ENCODE measurements at regions not wholly inside any gene's neighbourhood (a gene's known extent, or its start where the extent isn't known, plus 50 kb on each side); places are given as distances from the start of the nearest gene placed in this dataset.

DNA sequence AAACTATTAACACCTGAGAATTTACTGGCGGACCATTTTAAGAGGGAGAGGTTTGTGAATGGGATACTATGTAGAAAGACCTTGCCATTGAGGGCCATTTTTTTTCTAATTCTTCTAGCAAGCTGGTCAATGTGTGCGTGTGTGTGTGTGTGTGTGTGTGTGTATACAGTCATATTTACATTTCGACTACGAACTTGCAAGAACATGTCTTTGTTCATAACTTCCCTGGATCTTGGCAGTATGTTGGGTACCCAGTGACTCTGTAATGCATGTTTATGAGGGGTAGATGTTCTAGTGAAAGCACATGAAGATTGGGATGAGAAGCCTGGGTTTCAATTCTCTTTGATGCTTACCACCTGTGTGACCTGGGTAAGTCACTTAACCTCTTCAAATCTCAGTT, 133.6 kb downstream of the UBE2E3 start:
- Histone ChIP-seq H3K4me3 (ENCODE audit: low read depth, low read length) (no peak overlapping the region), H3K27me3 (ENCODE audit: insufficient read depth, low read length) (no peaks in the 10 kb centered on the region), H2AFZ (ENCODE audit: low read length, unreplicated experiment) (no peak overlapping the region), H3K27ac (ENCODE audit: low read depth, low read length) (no peak overlapping the region), H3K4me1 (ENCODE audit: control insufficient read depth, insufficient read depth, low read length, unreplicated experiment) (no peaks in the 10 kb centered on the region), H3K79me2 (ENCODE audit: control insufficient read depth, insufficient read depth, low read length, unreplicated experiment) (no peaks in the 10 kb centered on the region), H3K36me3 (ENCODE audit: insufficient read depth, low read length) (no peaks in the 10 kb centered on the region)

DNA sequence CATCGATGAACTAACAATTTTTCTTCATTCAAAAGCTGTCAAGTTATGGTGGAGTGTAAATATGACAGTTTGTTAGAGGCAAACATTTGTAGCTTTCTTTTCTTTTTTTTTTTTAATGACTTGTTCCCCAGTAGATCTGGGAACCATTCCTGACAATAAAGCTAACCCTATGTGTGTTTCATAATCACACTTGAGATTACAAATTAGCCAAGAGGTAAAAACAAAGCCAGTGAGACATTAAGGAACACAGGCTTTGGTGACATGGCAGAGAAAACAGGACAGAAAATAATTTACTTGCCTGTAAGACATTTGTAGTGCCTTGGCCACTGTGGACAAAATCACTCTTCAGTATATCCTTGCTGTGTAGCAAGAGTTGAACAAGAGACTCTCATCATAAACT, 135.9 kb downstream of the UBE2E3 start:
- Histone ChIP-seq H3K27ac (ENCODE audit: low read depth, low read length) (no peak overlapping the region), H3K27me3 (ENCODE audit: insufficient read depth, low read length) (no peaks in the 10 kb centered on the region), H3K36me3 (ENCODE audit: insufficient read depth, low read length) (no peaks in the 10 kb centered on the region), H3K4me3 (ENCODE audit: low read depth, low read length) (no peak overlapping the region), H3K79me2 (ENCODE audit: control insufficient read depth, insufficient read depth, low read length, unreplicated experiment) (no peaks in the 10 kb centered on the region), H3K4me1 (ENCODE audit: control insufficient read depth, insufficient read depth, low read length, unreplicated experiment) (no peaks in the 10 kb centered on the region), H2AFZ (ENCODE audit: low read length, unreplicated experiment) (no peak overlapping the region)

DNA sequence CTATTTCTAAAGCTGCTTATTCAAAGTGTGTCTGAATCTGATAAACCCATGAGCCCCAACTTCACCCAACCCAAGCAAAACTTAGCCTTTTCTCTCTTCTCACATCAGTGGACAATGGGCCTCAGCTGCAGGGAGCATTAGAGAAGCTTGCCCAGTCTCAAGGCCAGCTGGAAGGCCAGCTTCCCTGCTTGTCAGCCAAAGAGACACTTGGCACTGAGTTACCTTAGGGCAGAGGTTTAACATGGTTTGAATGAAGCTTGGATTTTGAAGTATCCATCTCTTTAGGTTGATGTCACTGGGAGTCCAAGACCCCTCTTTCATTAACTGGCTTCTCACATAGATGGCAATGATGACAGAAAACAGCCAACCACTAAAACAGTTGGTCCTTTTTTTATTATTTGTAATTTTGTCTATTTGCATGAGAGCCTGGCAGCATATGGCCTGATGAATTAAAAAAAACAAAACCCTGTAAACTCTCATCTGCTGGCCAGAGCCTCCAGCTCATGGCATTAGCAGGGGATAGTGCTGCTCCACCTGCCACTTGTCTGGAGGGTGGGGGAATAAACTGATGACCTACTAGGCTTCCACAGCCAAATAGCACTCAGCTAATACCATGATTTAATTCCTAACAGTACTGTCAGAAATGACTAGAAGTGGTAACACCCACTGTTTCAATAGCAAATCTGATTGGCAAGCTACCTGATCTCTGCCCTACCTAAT, 137.0 kb downstream of the UBE2E3 start:
- H2AFZ ChIP-seq (ENCODE audit: low read length, unreplicated experiment): no peak overlapping the region
- no peaks in the 10 kb centered on the region for H3K36me3 ChIP-seq (ENCODE audit: insufficient read depth, low read length)
- H3K79me2 ChIP-seq (ENCODE audit: control insufficient read depth, insufficient read depth, low read length, unreplicated experiment): no peaks in the 10 kb centered on the region
- H3K4me1 ChIP-seq (ENCODE audit: control insufficient read depth, insufficient read depth, low read length, unreplicated experiment): no peaks in the 10 kb centered on the region
- H3K4me3 ChIP-seq (ENCODE audit: low read depth, low read length): no peak overlapping the region
- no peaks in the 10 kb centered on the region for H3K27me3 ChIP-seq (ENCODE audit: insufficient read depth, low read length)
- no peak overlapping the region for H3K27ac ChIP-seq (ENCODE audit: low read depth, low read length)

DNA sequence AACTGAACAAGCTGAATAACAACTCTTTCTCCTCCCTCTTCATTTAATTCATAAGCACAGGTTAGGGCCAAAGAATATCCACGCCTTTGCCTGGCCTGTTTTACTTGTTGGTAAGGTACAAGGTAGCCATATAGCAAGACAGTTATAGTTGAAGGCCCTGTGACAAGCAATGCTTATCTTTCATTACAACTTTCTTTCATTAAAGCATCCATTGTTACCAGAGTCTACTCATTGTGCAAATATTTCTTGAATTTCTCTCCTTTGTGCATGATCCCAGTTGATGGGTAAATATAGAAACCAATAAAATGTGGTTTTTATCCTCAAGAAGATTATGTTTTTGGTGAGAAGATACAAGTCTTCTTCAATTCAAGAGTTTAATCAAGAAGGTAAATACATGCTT, 140.2 kb downstream of the UBE2E3 start:
- H3K27me3 ChIP-seq (ENCODE audit: insufficient read depth, low read length): no peaks in the 10 kb centered on the region
- H3K27ac ChIP-seq (ENCODE audit: low read depth, low read length): no peak overlapping the region
- no peaks in the 10 kb centered on the region for H3K79me2 ChIP-seq (ENCODE audit: control insufficient read depth, insufficient read depth, low read length, unreplicated experiment)
- peaks cover 21% of the 10 kb centered on the region for H3K4me1 ChIP-seq (ENCODE audit: control insufficient read depth, insufficient read depth, low read length, unreplicated experiment)
- H3K4me3 ChIP-seq (ENCODE audit: low read depth, low read length): no peak overlapping the region
- peak overlapping the region; percentile 37 for H2AFZ ChIP-seq (ENCODE audit: low read length, unreplicated experiment)
- H3K36me3 ChIP-seq (ENCODE audit: insufficient read depth, low read length): no peaks in the 10 kb centered on the region

DNA sequence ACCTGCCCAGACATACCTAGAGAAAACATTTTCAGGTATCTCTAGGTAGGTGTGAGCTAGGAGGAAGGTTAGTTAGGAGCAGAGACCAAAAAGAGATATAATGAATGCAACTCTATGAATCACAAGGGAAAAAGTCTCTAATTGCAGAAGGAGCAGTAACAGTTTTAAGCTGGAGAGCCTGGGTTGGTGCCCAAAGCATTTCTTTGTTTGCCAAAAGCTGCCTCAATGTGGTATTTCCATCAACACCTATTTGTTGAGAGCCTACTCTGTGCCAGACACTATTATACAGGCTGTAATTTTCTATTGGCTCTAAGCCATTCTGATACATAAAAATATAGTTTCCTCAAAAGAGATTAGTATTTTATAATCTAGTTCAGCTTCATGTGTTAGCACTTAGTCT, 141.6 kb downstream of the UBE2E3 start:
- H3K4me3 ChIP-seq (ENCODE audit: low read depth, low read length): no peak overlapping the region
- H3K36me3 ChIP-seq (ENCODE audit: insufficient read depth, low read length): no peaks in the 10 kb centered on the region
- H3K27ac ChIP-seq (ENCODE audit: low read depth, low read length): no peak overlapping the region
- no peak overlapping the region for H2AFZ ChIP-seq (ENCODE audit: low read length, unreplicated experiment)
- H3K27me3 ChIP-seq (ENCODE audit: insufficient read depth, low read length): no peaks in the 10 kb centered on the region
- H3K79me2 ChIP-seq (ENCODE audit: control insufficient read depth, insufficient read depth, low read length, unreplicated experiment): no peaks in the 10 kb centered on the region
- H3K4me1 ChIP-seq (ENCODE audit: control insufficient read depth, insufficient read depth, low read length, unreplicated experiment): peaks cover 21% of the 10 kb centered on the region

DNA sequence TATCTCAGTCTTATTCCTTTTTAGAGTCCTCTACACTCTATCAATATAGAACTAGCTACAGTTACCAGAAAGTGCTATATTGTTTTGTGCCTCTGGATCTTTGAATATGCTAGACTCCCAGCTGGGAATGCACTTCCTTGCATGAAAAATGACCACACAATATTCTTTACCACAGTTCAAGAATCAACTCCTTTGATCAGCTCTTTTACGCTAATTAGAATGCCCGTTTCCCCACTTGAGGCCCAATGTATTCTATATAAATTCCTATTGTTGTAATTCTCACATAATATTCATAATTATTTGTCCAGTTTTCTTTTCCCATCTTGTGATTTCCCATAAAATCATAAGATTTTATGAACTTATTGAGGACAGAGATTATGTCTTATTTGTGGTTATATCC, 142.2 kb downstream of the UBE2E3 start:
- no peaks in the 10 kb centered on the region for H3K36me3 ChIP-seq (ENCODE audit: insufficient read depth, low read length)
- H3K27me3 ChIP-seq (ENCODE audit: insufficient read depth, low read length): no peaks in the 10 kb centered on the region
- H3K27ac ChIP-seq (ENCODE audit: low read depth, low read length): no peak overlapping the region
- H3K79me2 ChIP-seq (ENCODE audit: control insufficient read depth, insufficient read depth, low read length, unreplicated experiment): no peaks in the 10 kb centered on the region
- no peak overlapping the region for H3K4me3 ChIP-seq (ENCODE audit: low read depth, low read length)
- no peak overlapping the region for H2AFZ ChIP-seq (ENCODE audit: low read length, unreplicated experiment)
- H3K4me1 ChIP-seq (ENCODE audit: control insufficient read depth, insufficient read depth, low read length, unreplicated experiment): peaks cover 21% of the 10 kb centered on the region

DNA sequence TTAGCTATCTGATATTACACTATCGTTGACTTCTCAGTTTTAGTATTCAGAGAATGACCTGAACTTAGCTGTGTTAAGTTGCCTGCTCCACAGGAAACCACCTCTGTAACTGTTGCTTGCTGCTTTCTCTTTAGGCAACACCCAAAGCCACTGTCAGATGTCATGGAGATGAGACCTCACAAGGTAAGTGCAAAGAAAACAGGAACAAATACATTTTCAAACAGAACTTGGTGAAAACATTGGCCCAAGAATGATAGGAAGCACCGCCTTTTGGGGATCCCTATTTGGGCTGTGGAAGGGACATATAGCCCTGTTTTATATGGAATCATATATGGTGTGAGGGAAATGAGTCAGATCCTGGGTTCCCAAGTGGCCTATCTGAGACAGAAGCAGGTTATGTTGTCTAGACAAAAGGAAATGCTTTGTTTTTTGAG, 143.4 kb downstream of the UBE2E3 start:
- H2AFZ ChIP-seq (ENCODE audit: low read length, unreplicated experiment): peak overlapping the region; percentile 43
- no peaks in the 10 kb centered on the region for H3K36me3 ChIP-seq (ENCODE audit: insufficient read depth, low read length)
- no peaks in the 10 kb centered on the region for H3K79me2 ChIP-seq (ENCODE audit: control insufficient read depth, insufficient read depth, low read length, unreplicated experiment)
- H3K27ac ChIP-seq (ENCODE audit: low read depth, low read length): peak overlapping the region; percentile 69
- peak overlapping the region; percentile 37; the same call in 1 of the 2 replicates for H3K4me3 ChIP-seq (ENCODE audit: low read depth, low read length)
- no peaks in the 10 kb centered on the region for H3K27me3 ChIP-seq (ENCODE audit: insufficient read depth, low read length)
- H3K4me1 ChIP-seq (ENCODE audit: control insufficient read depth, insufficient read depth, low read length, unreplicated experiment): peaks cover 21% of the 10 kb centered on the region

DNA sequence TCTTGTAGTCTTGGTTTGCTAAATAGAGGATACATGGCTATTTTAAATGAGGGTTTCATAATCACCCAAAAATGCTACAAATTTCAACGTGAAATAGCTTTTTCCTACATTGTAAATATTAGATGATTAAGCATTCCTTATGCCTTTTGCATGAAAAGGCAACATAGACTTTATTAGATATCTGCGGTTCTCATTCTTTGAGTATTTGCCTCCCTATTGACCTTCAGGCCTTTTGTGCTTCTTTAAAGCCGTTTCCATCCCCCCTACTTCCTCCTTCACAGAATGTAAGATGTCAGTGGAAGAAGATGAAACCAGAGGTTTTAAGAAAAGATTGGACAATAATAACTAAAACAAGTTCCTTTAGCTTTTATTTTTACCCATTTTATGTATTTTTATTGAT, 144.1 kb downstream of the UBE2E3 start:
- Histone ChIP-seq H3K27me3 (ENCODE audit: insufficient read depth, low read length) (no peaks in the 10 kb centered on the region), H2AFZ (ENCODE audit: low read length, unreplicated experiment) (peak overlapping the region; percentile 43), H3K4me1 (ENCODE audit: control insufficient read depth, insufficient read depth, low read length, unreplicated experiment) (peaks cover 21% of the 10 kb centered on the region), H3K79me2 (ENCODE audit: control insufficient read depth, insufficient read depth, low read length, unreplicated experiment) (no peaks in the 10 kb centered on the region), H3K36me3 (ENCODE audit: insufficient read depth, low read length) (no peaks in the 10 kb centered on the region), H3K4me3 (ENCODE audit: low read depth, low read length) (peak overlapping the region; percentile 37; the same call in 1 of the 2 replicates), H3K27ac (ENCODE audit: low read depth, low read length) (peak overlapping the region; percentile 69)

DNA sequence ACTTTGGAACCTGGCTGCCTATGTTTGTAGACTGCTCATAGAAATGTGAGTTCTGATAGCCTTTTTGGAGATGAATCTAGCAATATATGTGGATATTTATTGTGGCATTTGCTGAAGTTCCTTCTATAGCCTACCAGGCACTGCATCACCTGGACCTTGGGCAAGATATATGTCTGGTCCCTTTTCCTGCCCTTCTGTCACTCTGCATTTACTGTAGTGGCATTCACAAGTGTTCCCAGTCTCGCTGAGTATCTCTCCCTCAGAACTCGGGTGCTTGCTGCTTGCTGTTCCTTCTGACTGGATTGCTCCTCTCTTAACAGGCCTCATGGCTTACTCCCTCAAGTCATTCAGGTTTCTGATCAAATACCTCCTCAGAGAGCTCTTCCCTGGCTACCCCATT, 145.0 kb downstream of the UBE2E3 start:
- H3K36me3 ChIP-seq (ENCODE audit: insufficient read depth, low read length): no peaks in the 10 kb centered on the region
- H3K4me3 ChIP-seq (ENCODE audit: low read depth, low read length): no peak overlapping the region
- H3K27me3 ChIP-seq (ENCODE audit: insufficient read depth, low read length): no peaks in the 10 kb centered on the region
- H3K4me1 ChIP-seq (ENCODE audit: control insufficient read depth, insufficient read depth, low read length, unreplicated experiment): peaks cover 21% of the 10 kb centered on the region
- peak overlapping the region; percentile 41 for H2AFZ ChIP-seq (ENCODE audit: low read length, unreplicated experiment)
- no peak overlapping the region for H3K27ac ChIP-seq (ENCODE audit: low read depth, low read length)
- no peaks in the 10 kb centered on the region for H3K79me2 ChIP-seq (ENCODE audit: control insufficient read depth, insufficient read depth, low read length, unreplicated experiment)

DNA sequence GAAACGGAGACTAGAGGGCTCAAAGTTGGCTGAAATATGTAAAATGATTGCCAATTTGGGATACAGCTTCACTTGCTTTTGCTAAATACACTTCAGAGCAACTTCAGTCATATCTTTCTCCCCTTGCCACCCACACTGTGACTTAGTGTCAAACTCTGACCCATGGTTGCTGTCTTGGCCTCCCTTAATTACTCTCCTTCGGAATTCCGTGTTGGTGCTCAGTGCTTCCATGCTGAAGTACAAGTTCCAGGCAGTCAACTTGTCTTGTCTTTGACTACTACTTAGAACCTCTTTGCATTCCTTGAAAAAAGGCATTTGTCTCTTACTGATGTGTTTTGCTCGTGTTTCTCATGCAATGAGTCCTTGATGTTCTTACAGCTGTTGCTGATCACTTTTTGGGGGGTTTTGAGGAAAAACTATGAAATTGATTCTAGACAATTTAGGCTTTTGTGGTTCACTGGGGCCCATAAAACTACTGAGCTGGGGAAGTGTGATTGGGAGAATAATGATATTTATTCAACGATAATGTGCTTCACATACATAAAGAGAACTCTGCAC, 146.0 kb downstream of the UBE2E3 start:
- Histone ChIP-seq H3K4me3 (ENCODE audit: low read depth, low read length) (no peak overlapping the region), H3K27ac (ENCODE audit: low read depth, low read length) (no peak overlapping the region), H3K79me2 (ENCODE audit: control insufficient read depth, insufficient read depth, low read length, unreplicated experiment) (no peaks in the 10 kb centered on the region), H2AFZ (ENCODE audit: low read length, unreplicated experiment) (no peak overlapping the region), H3K36me3 (ENCODE audit: insufficient read depth, low read length) (no peaks in the 10 kb centered on the region), H3K4me1 (ENCODE audit: control insufficient read depth, insufficient read depth, low read length, unreplicated experiment) (peaks cover 28% of the 10 kb centered on the region), H3K27me3 (ENCODE audit: insufficient read depth, low read length) (no peaks in the 10 kb centered on the region)

DNA sequence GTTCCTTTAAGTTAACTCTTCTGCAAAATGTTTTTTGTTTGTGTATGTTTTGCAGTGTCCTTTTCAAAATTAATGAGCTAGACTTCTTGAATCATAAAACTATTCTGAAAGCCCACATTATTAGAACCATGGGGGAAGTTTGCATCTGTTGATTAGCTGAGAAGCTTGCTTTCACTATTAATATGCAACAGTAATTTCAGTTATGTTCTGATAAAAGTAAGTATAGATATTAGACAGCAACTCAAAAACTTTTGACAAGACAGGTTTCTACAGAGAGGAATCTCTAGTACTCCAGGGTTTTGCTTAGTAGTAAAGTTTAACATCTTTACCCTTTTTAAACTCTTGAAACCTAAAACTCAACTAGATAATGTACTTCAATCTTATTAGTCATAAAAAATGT, 147.8 kb downstream of the UBE2E3 start:
- Histone ChIP-seq H3K4me3 (ENCODE audit: low read depth, low read length) (no peak overlapping the region), H3K36me3 (ENCODE audit: insufficient read depth, low read length) (no peaks in the 10 kb centered on the region), H3K27ac (ENCODE audit: low read depth, low read length) (no peak overlapping the region), H3K4me1 (ENCODE audit: control insufficient read depth, insufficient read depth, low read length, unreplicated experiment) (peaks cover 31% of the 10 kb centered on the region), H2AFZ (ENCODE audit: low read length, unreplicated experiment) (no peak overlapping the region), H3K79me2 (ENCODE audit: control insufficient read depth, insufficient read depth, low read length, unreplicated experiment) (no peaks in the 10 kb centered on the region), H3K27me3 (ENCODE audit: insufficient read depth, low read length) (no peaks in the 10 kb centered on the region)
